ENCODE measurements at regions not wholly inside any gene's neighbourhood (a gene's known extent, or its start where the extent isn't known, plus 50 kb on each side); places are given as distances from the start of the nearest gene placed in this dataset.
A peak's percentile ranks its signal among the peaks of the same experiment; 100 is the strongest.
"Not testable (repeated sequence)": the region's sequence is repeated elsewhere in the genome, so short reads cannot be mapped to it uniquely, and the experiment has no call there.

GRCh38 chr17:68141050-68141449 lies 105.5 kb downstream of the KPNA2 start:
- DNase-seq: no peak

- no peak for DNase-seq
These were observed 105.2 kb upstream of the AMZ2 start for GRCh38 chr17:68142595-68142994.

GRCh38 chr17:68143425-68143824 lies 104.4 kb upstream of the AMZ2 start:
- DNase-seq: no peak

- DNase-seq: no peak
These were observed 102.8 kb upstream of the AMZ2 start for GRCh38 chr17:68145088-68145487.

- no peak for DNase-seq
These were observed 98.9 kb upstream of the AMZ2 start for GRCh38 chr17:68148936-68149335.

GRCh38 chr17:68152161-68152571 lies 95.7 kb upstream of the AMZ2 start:
- DNase-seq: no peak

GRCh38 chr17:68155692-68156091 lies 92.2 kb upstream of the AMZ2 start:
- DNase-seq: no peak

- DNase-seq: no peak
These were observed 86.0 kb upstream of the AMZ2 start for GRCh38 chr17:68161644-68162428.

- not testable (repeated sequence) for DNase-seq
These were observed 79.3 kb upstream of the AMZ2 start for GRCh38 chr17:68168273-68169164.

GRCh38 chr17:68169165-68169821 lies 78.5 kb upstream of the AMZ2 start:
- DNase-seq: not testable (repeated sequence)

GRCh38 chr17:68169840-68170239 lies 78.0 kb upstream of the AMZ2 start:
- no peak for DNase-seq

- no peak for DNase-seq
These were observed 77.6 kb upstream of the AMZ2 start for GRCh38 chr17:68170246-68170645.

- peak; percentile 59 for DNase-seq
These were observed 75.3 kb upstream of the AMZ2 start for GRCh38 chr17:68172461-68172954.

GRCh38 chr17:68175416-68175815 lies 72.4 kb upstream of the AMZ2 start:
- DNase-seq: no peak

GRCh38 chr17:68175905-68176304 lies 71.9 kb upstream of the AMZ2 start:
- no peak for DNase-seq

- DNase-seq: no peak
These were observed 71.1 kb upstream of the AMZ2 start for GRCh38 chr17:68176718-68177117.

- DNase-seq: no peak
These were observed 69.0 kb upstream of the AMZ2 start for GRCh38 chr17:68178831-68179230.

- DNase-seq: no peak
These were observed 68.5 kb upstream of the AMZ2 start for GRCh38 chr17:68179236-68179925.

GRCh38 chr17:68179926-68180285 lies 67.9 kb upstream of the AMZ2 start:
- DNase-seq: no peak

GRCh38 chr17:68182011-68182306 lies 65.9 kb upstream of the AMZ2 start:
- DNase-seq: no peak

- no peak for DNase-seq
These were observed 64.8 kb upstream of the AMZ2 start for GRCh38 chr17:68182940-68183551.

- no peak for DNase-seq
These were observed 63.7 kb upstream of the AMZ2 start for GRCh38 chr17:68184141-68184571.
